GM23248 (cell line): ENCODE measurements at regions not wholly inside any gene's neighbourhood (a gene's known extent, or its start where the extent isn't known, plus 50 kb on each side); places are given as distances from the start of the nearest gene placed in this dataset.

ENCODE experiments used
- DNase-seq: peaks from one replicate; pipeline ENCODE4 v3.0.0-alpha.2; 2015
- H2AFZ ChIP-seq: fragments of 200-600 bp; sonication (generic); 2 replicates; pipeline ENCODE4 v1.6.1; 2016; ENCODE audit warnings: antibody characterized with exemption
- H3F3A ChIP-seq: fragments of 200-600 bp; sonication (generic); 2 replicates; pipeline ENCODE4 v1.6.1; 2016; ENCODE audit warnings: mild to moderate bottlenecking, antibody characterized with exemption, mixed run types; ENCODE audit not compliant: insufficient read depth
- H3K27ac ChIP-seq: fragments of 200-600 bp; sonication (generic); 2 replicates; pipeline ENCODE4 v1.5.1; 2016; ENCODE audit warnings: mild to moderate bottlenecking
- H3K27me3 ChIP-seq: fragments of 200-600 bp; sonication (generic); replicated peaks from 2 replicates; pipeline ENCODE4 v1.6.1; 2016; ENCODE audit warnings: mild to moderate bottlenecking; ENCODE audit not compliant: insufficient read depth
- H3K36me3 ChIP-seq: fragments of 200-600 bp; sonication (generic); 2 replicates; pipeline ENCODE4 v1.6.1; 2016; ENCODE audit warnings: low read depth, mild to moderate bottlenecking
- H3K4me1 ChIP-seq: fragments of 200-600 bp; sonication (generic); 2 replicates; pipeline ENCODE4 v1.6.1; 2016; ENCODE audit warnings: mild to moderate bottlenecking; ENCODE audit not compliant: insufficient read depth
- H3K4me2 ChIP-seq: fragments of 200-600 bp; sonication (generic); one replicate; pipeline ENCODE4 v1.6.1; 2016; ENCODE audit warnings: mild to moderate bottlenecking; ENCODE audit not compliant: unreplicated experiment
- H3K4me3 ChIP-seq: fragments of 200-600 bp; sonication (generic); 2 replicates; pipeline ENCODE4 v1.5.1; 2016; ENCODE audit warnings: mild to moderate bottlenecking
- H3K79me2 ChIP-seq: fragments of 200-600 bp; sonication (generic); 2 replicates; pipeline ENCODE4 v1.6.1; 2016; ENCODE audit warnings: mild to moderate bottlenecking; ENCODE audit not compliant: insufficient read depth
- H3K9ac ChIP-seq: fragments of 200-600 bp; sonication (generic); 2 replicates; pipeline ENCODE4 v1.6.1; 2016; ENCODE audit warnings: mild to moderate bottlenecking
- H3K9me2 ChIP-seq: fragments of 200-600 bp; sonication (generic); 2 replicates; pipeline ENCODE4 v1.6.1; 2016; ENCODE audit warnings: mixed run types, mild to moderate bottlenecking, moderate library complexity; ENCODE audit not compliant: insufficient read depth
- H3K9me3 ChIP-seq: fragments of 200-600 bp; sonication (generic); one replicate; pipeline ENCODE4 v1.6.1; 2017; ENCODE audit warnings: low read depth
- H4K20me1 ChIP-seq: fragments of 200-600 bp; sonication (generic); 2 replicates; pipeline ENCODE4 v1.6.0; 2016; ENCODE audit not compliant: insufficient read depth
- EZH2 ChIP-seq: fragments of 200-600 bp; sonication (generic); IDR thresholded peaks from 2 replicates; pipeline ENCODE4 v1.6.1; 2018; ENCODE audit warnings: antibody characterized with exemption, mild to moderate bottlenecking; ENCODE audit not compliant: insufficient read depth, poor library complexity, severe bottlenecking
- EZH2phosphoT487 ChIP-seq: fragments of 200-600 bp; sonication (generic); IDR thresholded peaks from 2 replicates; pipeline ENCODE4 v1.6.1; 2018; ENCODE audit warnings: antibody characterized with exemption, moderate library complexity, mild to moderate bottlenecking, low read depth; ENCODE audit not compliant: insufficient read depth
- WGBS, 2 experiments: methylation state at CpG; one replicate each; pipeline ENCODE4 v1.1.6; 2015 to 2017; ENCODE audit warnings: low lambda C conversion rate in 2 of 2, low coverage in 1 of 2; ENCODE audit errors: missing lambda C conversion rate in 2 of 2; 5-methylcytosine and 5-hydroxymethylcytosine counted together
- in situ Hi-C: fragments of 300-500 bp; cut with MboI; formaldehyde crosslinking; loops from 2 replicates; pipeline ENCODE4 v1.15.0; 2020

DNA sequence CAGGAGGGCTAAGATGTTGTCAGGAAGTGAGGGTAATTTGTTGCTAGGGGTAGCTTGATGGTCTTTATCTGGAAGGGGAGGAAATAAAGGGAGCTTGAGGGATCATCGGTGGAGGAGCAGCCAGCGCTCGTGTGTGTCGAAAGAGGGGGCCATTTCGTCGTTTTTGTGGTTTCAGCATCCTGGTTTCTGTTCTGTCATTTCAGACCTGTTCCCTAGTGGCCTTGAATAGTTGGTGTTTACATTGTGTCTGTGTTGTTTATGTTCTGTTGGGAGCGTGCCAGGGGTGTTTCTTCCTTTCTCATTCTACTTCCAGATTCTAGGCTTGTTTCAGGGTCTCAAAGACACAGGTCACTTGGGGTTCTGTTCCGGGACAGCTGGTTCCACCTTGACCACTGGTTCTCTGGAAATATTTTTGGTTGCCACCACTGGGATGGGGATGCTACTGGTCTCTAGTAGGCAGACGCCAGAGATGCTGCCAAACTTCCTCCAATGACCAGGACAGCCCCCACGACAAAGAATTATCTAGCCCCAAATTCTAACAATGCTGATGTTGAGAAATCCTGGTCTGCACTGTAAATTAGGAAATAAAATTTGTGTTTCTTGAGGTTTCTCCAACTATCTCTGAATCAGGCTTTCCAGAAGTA lies 113.9 kb upstream of the NAA20 start:
- no peak for DNase-seq
- in situ Hi-C loops = no loop called here
- H3K36me3 ChIP-seq = peaks cover 13% of the 10 kb centered on the region; the same call in 1 of the 2 replicates
- H3F3A ChIP-seq = no peaks in the 10 kb centered on the region
- no peak overlapping the region for H3K9ac ChIP-seq
- no peak overlapping the region for H3K27ac ChIP-seq
- H3K4me3 ChIP-seq = no peak overlapping the region
- H2AFZ ChIP-seq = no peak overlapping the region
- no peaks in the 10 kb centered on the region for H3K27me3 ChIP-seq
- H3K4me1 ChIP-seq = peaks cover 4% of the 10 kb centered on the region
- H3K4me2 ChIP-seq = no peak overlapping the region
- H3K9me3 ChIP-seq = no peaks in the 10 kb centered on the region
- H3K9me2 ChIP-seq = no peaks in the 10 kb centered on the region
- H3K79me2 ChIP-seq = no peaks in the 10 kb centered on the region
- WGBS, 2 experiments = 78 to 81% methylated on average over 10 of the region's 10 CpGs
- H4K20me1 ChIP-seq = no peaks in the 10 kb centered on the region
- no peak for TF ChIP-seq EZH2phosphoT487
- no peak for TF ChIP-seq EZH2

DNA sequence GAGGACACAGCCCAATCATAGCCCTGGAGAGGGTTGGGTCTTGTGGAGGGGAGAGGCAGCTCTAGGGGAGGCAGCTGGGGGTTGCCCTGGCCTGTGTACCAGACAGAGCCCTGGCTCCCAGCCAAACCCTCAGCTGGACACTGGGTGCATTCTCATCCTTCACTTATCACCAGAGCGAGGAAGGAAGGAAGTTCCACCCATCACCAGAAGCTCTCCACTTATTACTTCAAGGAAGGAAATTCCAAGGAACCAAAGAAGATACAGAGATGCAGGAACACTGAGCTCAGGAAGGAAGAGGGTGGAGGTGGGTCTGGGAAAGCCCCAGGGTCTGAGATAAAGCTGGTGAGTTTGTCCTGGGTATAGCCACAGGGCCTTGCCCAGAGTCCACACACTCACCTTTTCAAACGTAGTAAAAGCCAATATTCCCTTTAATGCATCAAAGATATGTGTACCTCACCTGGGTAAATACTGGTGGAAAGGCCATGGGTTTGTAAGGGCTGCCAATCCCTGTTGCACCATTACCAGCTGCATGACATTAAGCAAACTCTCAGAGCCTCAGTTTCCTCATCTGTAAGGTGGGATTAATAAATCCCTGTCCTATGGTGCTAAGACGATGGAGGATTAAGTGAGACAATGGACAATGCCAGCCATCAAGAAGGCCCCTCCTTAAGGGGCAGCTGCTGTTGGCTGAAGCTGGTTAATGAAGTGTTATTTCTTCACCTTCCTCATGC lies 109.7 kb upstream of the NAA20 start:
- H3K4me3 ChIP-seq = no peak overlapping the region
- WGBS, 2 experiments = 93 to 100% methylated on average over 3 of the region's 3 CpGs
- H4K20me1 ChIP-seq = no peaks in the 10 kb centered on the region
- H3K9ac ChIP-seq = no peak overlapping the region
- H3K9me2 ChIP-seq = no peaks in the 10 kb centered on the region
- H3K27ac ChIP-seq = no peak overlapping the region
- H3K36me3 ChIP-seq = no peaks in the 10 kb centered on the region
- H3K4me1 ChIP-seq = peaks cover 5% of the 10 kb centered on the region; the same call in 1 of the 2 replicates
- no peaks in the 10 kb centered on the region for H3F3A ChIP-seq
- H2AFZ ChIP-seq = no peak overlapping the region
- no peak for DNase-seq
- H3K79me2 ChIP-seq = no peaks in the 10 kb centered on the region
- H3K27me3 ChIP-seq = no peaks in the 10 kb centered on the region
- no peak for TF ChIP-seq EZH2
- TF ChIP-seq EZH2phosphoT487 = no peak
- H3K4me2 ChIP-seq = no peak overlapping the region
- in situ Hi-C loops = no loop called here
- no peaks in the 10 kb centered on the region for H3K9me3 ChIP-seq

DNA sequence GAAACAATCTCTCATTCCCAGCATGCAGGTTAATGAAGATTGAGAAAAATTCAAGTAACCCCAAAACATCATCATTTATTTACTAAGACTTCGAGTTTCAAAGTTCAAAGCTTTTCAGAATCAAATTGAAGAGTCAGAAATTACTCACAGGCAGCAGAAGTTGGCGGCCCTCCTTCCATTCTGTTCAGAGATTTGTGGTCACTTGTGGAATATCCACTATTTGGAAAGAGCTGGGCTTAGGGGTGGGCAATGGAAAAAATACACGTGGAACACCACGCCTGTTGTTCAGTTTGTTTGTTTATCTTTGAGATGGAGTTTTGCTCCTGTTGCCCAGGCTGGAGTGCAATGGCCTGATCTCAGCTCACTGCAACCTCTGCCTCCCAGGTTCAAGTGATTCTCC lies 108.6 kb upstream of the NAA20 start:
- no peak overlapping the region for H3K4me3 ChIP-seq
- no peaks in the 10 kb centered on the region for H3K36me3 ChIP-seq
- H3K4me1 ChIP-seq = peaks cover 5% of the 10 kb centered on the region; the same call in 1 of the 2 replicates
- in situ Hi-C loops = no loop called here
- TF ChIP-seq EZH2 (no peak), EZH2phosphoT487 (no peak)
- no peak for DNase-seq
- no peak overlapping the region for H2AFZ ChIP-seq
- no peak overlapping the region for H3K4me2 ChIP-seq
- H3K9ac ChIP-seq = no peak overlapping the region
- H3K79me2 ChIP-seq = no peaks in the 10 kb centered on the region
- no peaks in the 10 kb centered on the region for H4K20me1 ChIP-seq
- no peaks in the 10 kb centered on the region for H3F3A ChIP-seq
- H3K27ac ChIP-seq = no peak overlapping the region
- no peaks in the 10 kb centered on the region for H3K9me2 ChIP-seq
- 64% methylated on average over 4 of the region's 4 CpGs for WGBS, 2 experiments
- H3K27me3 ChIP-seq = no peaks in the 10 kb centered on the region
- no peaks in the 10 kb centered on the region for H3K9me3 ChIP-seq

DNA sequence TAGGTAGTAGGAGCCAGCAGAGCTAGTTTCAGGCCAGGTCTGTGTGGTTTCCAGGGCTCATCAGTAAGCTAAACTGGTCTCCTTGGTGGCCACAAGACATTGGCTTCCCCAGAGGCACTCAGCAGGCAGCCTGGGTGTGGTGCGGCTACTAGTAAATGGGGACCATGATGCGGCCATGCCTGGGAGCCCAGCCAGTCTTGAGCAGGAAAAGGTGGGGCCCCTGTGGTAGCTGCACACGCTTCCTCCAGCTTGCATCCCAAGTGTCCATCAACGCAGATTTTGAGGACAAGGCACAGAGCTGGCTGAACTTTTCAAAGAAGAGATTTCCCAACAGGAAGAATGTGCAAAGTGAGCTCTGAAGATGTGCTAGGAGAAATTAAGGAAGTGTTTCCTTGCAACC lies 107.4 kb upstream of the NAA20 start:
- Histone ChIP-seq H3K9me3 (no peaks in the 10 kb centered on the region), H3K79me2 (no peaks in the 10 kb centered on the region), H3K36me3 (no peaks in the 10 kb centered on the region), H3K27me3 (no peaks in the 10 kb centered on the region), H3F3A (no peaks in the 10 kb centered on the region), H3K9me2 (no peaks in the 10 kb centered on the region), H3K4me3 (no peak overlapping the region), H4K20me1 (no peaks in the 10 kb centered on the region), H2AFZ (no peak overlapping the region), H3K9ac (no peak overlapping the region), H3K4me2 (no peak overlapping the region), H3K27ac (no peak overlapping the region), H3K4me1 (peaks cover 11% of the 10 kb centered on the region)
- DNase-seq = peak; percentile 54
- in situ Hi-C loops = no loop called here
- TF ChIP-seq EZH2 (no peak), EZH2phosphoT487 (no peak)
- 32 to 47% methylated on average over 4 of the region's 4 CpGs for WGBS, 2 experiments
